Breast epithelium (tissue), 3 donors: ENCODE measurements at regions not wholly inside any gene's neighbourhood (a gene's known extent, or its start where the extent isn't known, plus 50 kb on each side); places are given as distances from the start of the nearest gene placed in this dataset.

Source experiments
- CTCF ChIP-seq, 3 donors: fragments of 450-650 bp; IDR thresholded peaks; one replicate each; pipeline ENCODE4 v1.5.1; 2016 to 2017; ENCODE audit warnings: antibody characterized with exemption in 3 of 3, mild to moderate bottlenecking in 3 of 3, moderate library complexity in 3 of 3
- POLR2A ChIP-seq: fragments of 450-650 bp; IDR thresholded peaks from one replicate; pipeline ENCODE4 v1.6.1; 2016; ENCODE audit warnings: antibody characterized with exemption, mild to moderate bottlenecking, moderate library complexity
- POLR2AphosphoS5 ChIP-seq, 3 donors: sonication (generic); formaldehyde crosslinking; IDR thresholded peaks; one replicate each; pipeline ENCODE4 v1.6.1; 2017; ENCODE audit warnings: antibody characterized with exemption in 3 of 3

GRCh38 chr16:49100366-49100765, 181.3 kb downstream of the CBLN1 start:
- no peak for TF ChIP-seq POLR2A
- no peak for TF ChIP-seq CTCF (IDR thresholded peaks at IDR 0.05)
- TF ChIP-seq POLR2AphosphoS5 (IDR thresholded peaks at IDR 0.05), result no peak
